ENCODE measurements at regions not wholly inside any gene's neighbourhood (a gene's known extent, or its start where the extent isn't known, plus 50 kb on each side); places are given as distances from the start of the nearest gene placed in this dataset.

DNA sequence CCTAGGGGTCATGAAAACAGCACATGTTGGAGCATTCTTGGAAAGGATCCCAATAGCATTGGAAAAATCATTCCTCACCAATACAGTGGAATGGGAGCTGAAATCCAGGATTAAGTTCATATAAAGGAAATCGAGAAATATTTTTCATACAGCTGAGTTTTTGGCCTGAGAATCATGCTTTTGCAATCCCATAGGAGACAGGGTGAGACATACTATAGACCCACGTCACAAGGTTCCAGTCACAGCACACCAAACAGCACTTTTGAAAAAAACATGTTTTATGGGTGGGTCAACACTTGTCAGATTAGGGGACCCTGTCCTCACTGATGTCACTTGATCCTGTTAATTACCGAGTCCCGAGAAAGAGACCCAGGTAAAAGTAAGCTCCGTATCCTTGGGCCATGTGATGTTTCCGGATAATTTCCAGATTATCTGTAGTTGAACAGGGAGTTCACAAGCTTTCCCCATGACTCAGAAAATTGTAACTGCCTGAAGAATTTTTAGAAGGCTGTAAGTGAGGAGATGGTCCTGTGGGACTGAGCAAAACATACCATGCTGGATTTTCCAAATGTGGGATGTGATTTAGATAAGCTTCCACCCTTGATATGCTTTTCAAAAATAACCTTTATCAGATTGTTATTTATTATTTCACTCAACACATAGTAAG is 80.9 kb upstream of the TLR3 start:
- ChIA-PET CTCF (no interaction called here), POLR2A (no interaction called here)
- H3K36me3 ChIP-seq (ENCODE audit: control insufficient read depth in 2 of 2, insufficient read depth in 1 of 2, low read length in 2 of 2) = no peaks in the 10 kb centered on the region
- no peak overlapping the region for H3K27ac ChIP-seq (ENCODE audit: extremely low read depth, low read depth, low read length)
- no peaks in the 10 kb centered on the region for H3K4me1 ChIP-seq (ENCODE audit: control insufficient read depth, insufficient read depth, low read length)
- no peaks in the 10 kb centered on the region for H3K9me3 ChIP-seq (ENCODE audit: control insufficient read depth, insufficient read depth, low read depth, low read length)
- no peak for TF ChIP-seq ZNF292 (tag by site-specific recombination; IDR thresholded peaks at IDR 0.05; ENCODE audit: borderline replicate concordance, low read depth)
- TF ChIP-seq, protein P1, sequence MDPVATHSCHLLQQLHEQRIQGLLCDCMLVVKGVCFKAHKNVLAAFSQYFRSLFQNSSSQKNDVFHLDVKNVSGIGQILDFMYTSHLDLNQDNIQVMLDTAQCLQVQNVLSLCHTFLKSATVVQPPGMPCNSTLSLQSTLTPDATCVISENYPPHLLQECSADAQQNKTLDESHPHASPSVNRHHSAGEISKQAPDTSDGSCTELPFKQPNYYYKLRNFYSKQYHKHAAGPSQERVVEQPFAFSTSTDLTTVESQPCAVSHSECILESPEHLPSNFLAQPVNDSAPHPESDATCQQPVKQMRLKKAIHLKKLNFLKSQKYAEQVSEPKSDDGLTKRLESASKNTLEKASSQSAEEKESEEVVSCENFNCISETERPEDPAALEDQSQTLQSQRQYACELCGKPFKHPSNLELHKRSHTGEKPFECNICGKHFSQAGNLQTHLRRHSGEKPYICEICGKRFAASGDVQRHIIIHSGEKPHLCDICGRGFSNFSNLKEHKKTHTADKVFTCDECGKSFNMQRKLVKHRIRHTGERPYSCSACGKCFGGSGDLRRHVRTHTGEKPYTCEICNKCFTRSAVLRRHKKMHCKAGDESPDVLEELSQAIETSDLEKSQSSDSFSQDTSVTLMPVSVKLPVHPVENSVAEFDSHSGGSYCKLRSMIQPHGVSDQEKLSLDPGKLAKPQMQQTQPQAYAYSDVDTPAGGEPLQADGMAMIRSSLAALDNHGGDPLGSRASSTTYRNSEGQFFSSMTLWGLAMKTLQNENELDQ (tag by site-specific recombination; IDR thresholded peaks at IDR 0.05; ENCODE audit: low read depth) = no peak
- no peak for TF ChIP-seq ZNF521 (tag by site-specific recombination; IDR thresholded peaks at IDR 0.05)
- TF ChIP-seq, protein P2, sequence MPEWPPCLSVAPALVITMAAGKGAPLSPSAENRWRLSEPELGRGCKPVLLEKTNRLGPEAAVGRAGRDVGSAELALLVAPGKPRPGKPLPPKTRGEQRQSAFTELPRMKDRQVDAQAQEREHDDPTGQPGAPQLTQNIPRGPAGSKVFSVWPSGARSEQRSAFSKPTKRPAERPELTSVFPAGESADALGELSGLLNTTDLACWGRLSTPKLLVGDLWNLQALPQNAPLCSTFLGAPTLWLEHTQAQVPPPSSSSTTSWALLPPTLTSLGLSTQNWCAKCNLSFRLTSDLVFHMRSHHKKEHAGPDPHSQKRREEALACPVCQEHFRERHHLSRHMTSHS (tag by site-specific recombination; IDR thresholded peaks at IDR 0.05) = no peak
- TF ChIP-seq ZNF747 (tag by site-specific recombination; IDR thresholded peaks at IDR 0.05) = no peak
- TF ChIP-seq, protein P3, sequence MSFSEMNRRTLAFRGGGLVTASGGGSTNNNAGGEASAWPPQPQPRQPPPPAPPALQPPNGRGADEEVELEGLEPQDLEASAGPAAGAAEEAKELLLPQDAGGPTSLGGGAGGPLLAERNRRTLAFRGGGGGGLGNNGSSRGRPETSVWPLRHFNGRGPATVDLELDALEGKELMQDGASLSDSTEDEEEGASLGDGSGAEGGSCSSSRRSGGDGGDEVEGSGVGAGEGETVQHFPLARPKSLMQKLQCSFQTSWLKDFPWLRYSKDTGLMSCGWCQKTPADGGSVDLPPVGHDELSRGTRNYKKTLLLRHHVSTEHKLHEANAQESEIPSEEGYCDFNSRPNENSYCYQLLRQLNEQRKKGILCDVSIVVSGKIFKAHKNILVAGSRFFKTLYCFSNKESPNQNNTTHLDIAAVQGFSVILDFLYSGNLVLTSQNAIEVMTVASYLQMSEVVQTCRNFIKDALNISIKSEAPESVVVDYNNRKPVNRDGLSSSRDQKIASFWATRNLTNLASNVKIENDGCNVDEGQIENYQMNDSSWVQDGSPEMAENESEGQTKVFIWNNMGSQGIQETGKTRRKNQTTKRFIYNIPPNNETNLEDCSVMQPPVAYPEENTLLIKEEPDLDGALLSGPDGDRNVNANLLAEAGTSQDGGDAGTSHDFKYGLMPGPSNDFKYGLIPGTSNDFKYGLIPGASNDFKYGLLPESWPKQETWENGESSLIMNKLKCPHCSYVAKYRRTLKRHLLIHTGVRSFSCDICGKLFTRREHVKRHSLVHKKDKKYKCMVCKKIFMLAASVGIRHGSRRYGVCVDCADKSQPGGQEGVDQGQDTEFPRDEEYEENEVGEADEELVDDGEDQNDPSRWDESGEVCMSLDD (tag by site-specific recombination; IDR thresholded peaks at IDR 0.05) = no peak
- no peak overlapping the region for H3K4me3 ChIP-seq (ENCODE audit: low read depth, low read length)

DNA sequence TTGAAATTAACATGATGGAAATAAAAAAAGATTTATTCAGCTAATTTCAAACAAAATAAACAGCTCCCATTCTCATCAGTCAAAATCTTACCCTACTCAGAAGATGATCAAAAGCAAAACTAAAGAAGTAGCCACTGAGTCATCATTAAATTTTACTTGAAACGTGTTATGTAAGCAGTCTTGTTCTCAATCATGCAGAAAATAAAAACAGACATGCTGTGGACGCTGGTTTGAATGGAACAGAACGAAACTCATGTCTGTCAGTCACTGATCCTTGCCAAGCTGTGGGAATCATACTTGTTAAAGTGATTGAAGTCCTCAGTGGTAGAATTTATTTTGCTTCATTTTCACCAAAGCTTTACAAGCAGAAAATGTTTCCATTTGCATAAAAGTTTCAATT is 77.2 kb upstream of the TLR3 start:
- H3K27ac ChIP-seq (ENCODE audit: extremely low read depth, low read depth, low read length) = no peak overlapping the region
- no peaks in the 10 kb centered on the region for H3K4me1 ChIP-seq (ENCODE audit: control insufficient read depth, insufficient read depth, low read length)
- no peak overlapping the region for H3K4me3 ChIP-seq (ENCODE audit: low read depth, low read length)
- no peaks in the 10 kb centered on the region for H3K36me3 ChIP-seq (ENCODE audit: control insufficient read depth in 2 of 2, insufficient read depth in 1 of 2, low read length in 2 of 2)
- TF ChIP-seq HOXA7 (CRISPR knock-in tag; IDR thresholded peaks at IDR 0.05; ENCODE audit: borderline replicate concordance) (no peak), PRDM1 (tag by site-specific recombination; IDR thresholded peaks at IDR 0.05) (no peak), ZSCAN30 (tag by site-specific recombination; IDR thresholded peaks at IDR 0.05) (no peak), KLF9 (tag by site-specific recombination; IDR thresholded peaks at IDR 0.05; ENCODE audit: low read depth) (no peak)
- TF ChIP-seq, protein P4, sequence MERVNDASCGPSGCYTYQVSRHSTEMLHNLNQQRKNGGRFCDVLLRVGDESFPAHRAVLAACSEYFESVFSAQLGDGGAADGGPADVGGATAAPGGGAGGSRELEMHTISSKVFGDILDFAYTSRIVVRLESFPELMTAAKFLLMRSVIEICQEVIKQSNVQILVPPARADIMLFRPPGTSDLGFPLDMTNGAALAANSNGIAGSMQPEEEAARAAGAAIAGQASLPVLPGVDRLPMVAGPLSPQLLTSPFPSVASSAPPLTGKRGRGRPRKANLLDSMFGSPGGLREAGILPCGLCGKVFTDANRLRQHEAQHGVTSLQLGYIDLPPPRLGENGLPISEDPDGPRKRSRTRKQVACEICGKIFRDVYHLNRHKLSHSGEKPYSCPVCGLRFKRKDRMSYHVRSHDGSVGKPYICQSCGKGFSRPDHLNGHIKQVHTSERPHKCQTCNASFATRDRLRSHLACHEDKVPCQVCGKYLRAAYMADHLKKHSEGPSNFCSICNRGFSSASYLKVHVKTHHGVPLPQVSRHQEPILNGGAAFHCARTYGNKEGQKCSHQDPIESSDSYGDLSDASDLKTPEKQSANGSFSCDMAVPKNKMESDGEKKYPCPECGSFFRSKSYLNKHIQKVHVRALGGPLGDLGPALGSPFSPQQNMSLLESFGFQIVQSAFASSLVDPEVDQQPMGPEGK (tag by site-specific recombination; IDR thresholded peaks at IDR 0.05) = no peak
- ChIA-PET CTCF (no interaction called here), POLR2A (no interaction called here)
- no peaks in the 10 kb centered on the region for H3K9me3 ChIP-seq (ENCODE audit: control insufficient read depth, insufficient read depth, low read depth, low read length)

DNA sequence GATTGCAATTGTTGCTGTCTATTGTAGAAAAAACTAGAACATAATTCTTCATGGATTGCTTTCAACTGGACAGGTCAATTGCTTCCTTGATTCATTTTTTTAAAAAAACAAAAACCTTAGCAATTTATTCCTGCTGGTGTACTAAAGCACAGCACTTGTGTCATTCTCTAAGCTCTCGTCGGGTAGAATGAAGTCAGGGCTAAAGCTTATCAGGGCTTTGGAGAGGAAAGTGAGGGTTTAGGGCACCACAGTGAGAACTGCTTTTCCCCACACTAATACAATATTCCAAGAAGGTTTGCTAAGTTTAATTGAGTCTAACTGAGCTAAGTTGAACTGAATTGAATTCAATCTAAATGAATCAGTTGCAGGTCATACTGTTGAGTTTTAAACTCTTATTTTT is 76.4 kb upstream of the TLR3 start:
- ChIA-PET POLR2A (no interaction called here), CTCF (interaction anchor here (1.2 kb wide), 1 partner anchor 29 kb away, joined by 3 read pairs; no protein-coding TSS in a partner anchor)
- Histone ChIP-seq H3K4me3 (ENCODE audit: low read depth, low read length) (no peak overlapping the region), H3K27ac (ENCODE audit: extremely low read depth, low read depth, low read length) (no peak overlapping the region), H3K4me1 (ENCODE audit: control insufficient read depth, insufficient read depth, low read length) (no peaks in the 10 kb centered on the region), H3K9me3 (ENCODE audit: control insufficient read depth, insufficient read depth, low read depth, low read length) (no peaks in the 10 kb centered on the region), H3K36me3 (ENCODE audit: control insufficient read depth in 2 of 2, insufficient read depth in 1 of 2, low read length in 2 of 2) (no peaks in the 10 kb centered on the region)
- TF ChIP-seq, protein P5, sequence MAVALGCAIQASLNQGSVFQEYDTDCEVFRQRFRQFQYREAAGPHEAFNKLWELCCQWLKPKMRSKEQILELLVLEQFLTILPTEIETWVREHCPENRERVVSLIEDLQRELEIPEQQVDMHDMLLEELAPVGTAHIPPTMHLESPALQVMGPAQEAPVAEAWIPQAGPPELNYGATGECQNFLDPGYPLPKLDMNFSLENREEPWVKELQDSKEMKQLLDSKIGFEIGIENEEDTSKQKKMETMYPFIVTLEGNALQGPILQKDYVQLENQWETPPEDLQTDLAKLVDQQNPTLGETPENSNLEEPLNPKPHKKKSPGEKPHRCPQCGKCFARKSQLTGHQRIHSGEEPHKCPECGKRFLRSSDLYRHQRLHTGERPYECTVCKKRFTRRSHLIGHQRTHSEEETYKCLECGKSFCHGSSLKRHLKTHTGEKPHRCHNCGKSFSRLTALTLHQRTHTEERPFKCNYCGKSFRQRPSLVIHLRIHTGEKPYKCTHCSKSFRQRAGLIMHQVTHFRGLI (tag by site-specific recombination; IDR thresholded peaks at IDR 0.05) = no peak
- TF ChIP-seq ZNF600 (tag by site-specific recombination; IDR thresholded peaks at IDR 0.05) (no peak), ZNF140 (tag by site-specific recombination; IDR thresholded peaks at IDR 0.05) (no peak), ZNF214 (tag by site-specific recombination; IDR thresholded peaks at IDR 0.05; ENCODE audit: borderline replicate concordance) (no peak)
- TF ChIP-seq, protein P6, sequence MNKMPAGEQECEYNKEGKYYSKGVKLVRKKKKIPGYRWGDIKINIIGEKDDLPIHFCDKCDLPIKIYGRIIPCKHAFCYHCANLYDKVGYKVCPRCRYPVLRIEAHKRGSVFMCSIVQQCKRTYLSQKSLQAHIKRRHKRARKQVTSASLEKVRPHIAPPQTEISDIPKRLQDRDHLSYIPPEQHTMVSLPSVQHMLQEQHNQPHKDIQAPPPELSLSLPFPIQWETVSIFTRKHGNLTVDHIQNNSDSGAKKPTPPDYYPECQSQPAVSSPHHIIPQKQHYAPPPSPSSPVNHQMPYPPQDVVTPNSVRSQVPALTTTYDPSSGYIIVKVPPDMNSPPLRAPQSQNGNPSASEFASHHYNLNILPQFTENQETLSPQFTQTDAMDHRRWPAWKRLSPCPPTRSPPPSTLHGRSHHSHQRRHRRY (tag by site-specific recombination; IDR thresholded peaks at IDR 0.05) = no peak
